HCT116 (cell line): ENCODE measurements at regions not wholly inside any gene's neighbourhood (a gene's known extent, or its start where the extent isn't known, plus 50 kb on each side); places are given as distances from the start of the nearest gene placed in this dataset.

Experiments
- ATAC-seq: fragments of 200-7000 bp; cut with Tn5 transposase; 2 replicates; pipeline ENCODE4 v1.9.1; 2020; ENCODE audit warnings: mild to moderate bottlenecking, moderate library complexity
- BruUV-seq: library from RNA; stranded (reverse); fragments of 400-500 nt; replicated peaks from 2 replicates; lab custom pipeline; 2021; lab: Mats Ljungman, UMichigan
- CTCF ChIA-PET: fragments of 300-600 bp; sonication (Branson Sonifier 250); formaldehyde crosslinking; loops from one replicate; lab custom pipeline; 2021; ENCODE audit warnings: antibody characterized with exemption; lab: Charles Lee
- POLR2A ChIA-PET: fragments of 300-600, 350-600 bp; sonication (Branson Sonifier 250); formaldehyde crosslinking; loops from one replicate; lab custom pipeline; 2021; ENCODE audit warnings: antibody characterized with exemption; lab: Charles Lee
- RAD21 ChIA-PET, 2 experiments: fragments of 300-600 bp; sonication (Branson Sonifier 250); formaldehyde crosslinking; loops; one replicate each; lab custom pipeline; 2023; ENCODE audit warnings: low total read pairs in 2 of 2; ENCODE audit not compliant: uncharacterized antibody in 2 of 2, unreplicated experiment in 2 of 2, low non-redundant PET in 1 of 2; lab: Charles Lee
- DNase-seq: peaks from one replicate; pipeline ENCODE4 v3.0.0-alpha.2; 2010; ENCODE audit warnings: low read depth, low spot score
- H2AFZ ChIP-seq: fragments of 200-600 bp; shearing (Covaris generic), sonication (generic); 2 replicates; pipeline ENCODE4 v1.6.1; 2017; ENCODE audit warnings: low read depth, mixed run types, mixed read lengths, antibody characterized with exemption, low read length; ENCODE audit not compliant: poor library complexity, severe bottlenecking
- H3K27ac ChIP-seq: 2 replicates; pipeline ENCODE4 v1.5.1; 2012; ENCODE audit warnings: low read depth, low read length
- H3K27me3 ChIP-seq: fragments of 200-600 bp; sonication (generic); 2 replicates; pipeline ENCODE4 v1.6.1; 2016; ENCODE audit warnings: mixed run types, low read length, mixed read lengths; ENCODE audit not compliant: insufficient read depth
- H3K36me3 ChIP-seq, 2 experiments: fragments of 200-500 bp in 1 of 2; fragments of 200-600 bp in 1 of 2; sonication (Bioruptor generic) in 1 of 2; sonication (generic) in 1 of 2; 2 replicates each; pipeline versions ENCODE4 v1.5.1 to v1.6.1; 2014 to 2016; ENCODE audit warnings: low read length in 2 of 2, inconsistent platforms in 1 of 2, mixed read lengths in 1 of 2, mixed run types in 1 of 2; ENCODE audit not compliant: insufficient read depth in 2 of 2, control insufficient read depth in 1 of 2
- H3K4me1 ChIP-seq, 2 experiments: fragments of 200-600 bp in 1 of 2; sonication (generic) in 1 of 2; 2 replicates each; pipeline versions ENCODE4 v1.5.1 to v1.6.1; 2012 to 2017; ENCODE audit warnings: low read length in 2 of 2, inconsistent platforms in 1 of 2, mild to moderate bottlenecking in 1 of 2, mixed read lengths in 1 of 2, mixed run types in 1 of 2, moderate library complexity in 1 of 2; ENCODE audit not compliant: insufficient read depth in 2 of 2, control insufficient read depth in 1 of 2
- H3K4me2 ChIP-seq: fragments of 200-600 bp; sonication (generic); 2 replicates; pipeline ENCODE4 v1.6.1; 2017; ENCODE audit warnings: mixed run types, low read length, mixed read lengths
- H3K4me3 ChIP-seq, 2 experiments: fragments of 200-600 bp in 1 of 2; sonication (generic) in 1 of 2; replicated peaks in 1 of 2; 2 replicates each; pipeline ENCODE4 v1.5.1; 2011 to 2016; ENCODE audit warnings: low read length in 2 of 2, control low read depth in 1 of 2, low read depth in 1 of 2, mild to moderate bottlenecking in 1 of 2, mixed read lengths in 1 of 2, mixed run types in 1 of 2
- H3K79me2 ChIP-seq: fragments of 200-600 bp; sonication (generic); 2 replicates; pipeline ENCODE4 v1.6.1; 2017; ENCODE audit warnings: mild to moderate bottlenecking, mixed run types, low read length, moderate library complexity, mixed read lengths; ENCODE audit not compliant: insufficient read depth
- H3K9ac ChIP-seq: fragments of 200-600 bp; sonication (generic); 2 replicates; pipeline ENCODE4 v1.6.1; 2016; ENCODE audit warnings: low read length, mixed read lengths
- H3K9me2 ChIP-seq: fragments of 200-600 bp; sonication (generic), shearing (Covaris generic); 2 replicates; pipeline ENCODE4 v1.6.1; 2017; ENCODE audit warnings: mixed run types, mild to moderate bottlenecking, moderate library complexity; ENCODE audit not compliant: insufficient read depth
- H3K9me3 ChIP-seq, 2 experiments: fragments of 200-500 bp in 1 of 2; fragments of 200-600 bp in 1 of 2; sonication (Bioruptor generic) in 1 of 2; sonication (generic) in 1 of 2; 2 replicates each; pipeline ENCODE4 v1.6.1; 2014 to 2017; ENCODE audit warnings: low read length in 2 of 2, mixed read lengths in 2 of 2, inconsistent platforms in 1 of 2, low read depth in 1 of 2, mild to moderate bottlenecking in 1 of 2, mixed run types in 1 of 2, moderate library complexity in 1 of 2; ENCODE audit not compliant: control insufficient read depth in 1 of 2, insufficient read depth in 1 of 2
- H4K20me1 ChIP-seq: fragments of 200-600 bp; sonication (generic), shearing (Covaris generic); 2 replicates; pipeline ENCODE4 v1.6.1; 2017; ENCODE audit warnings: mixed run types, mild to moderate bottlenecking, moderate library complexity; ENCODE audit not compliant: insufficient read depth
- ATF3 ChIP-seq: IDR thresholded peaks from 2 replicates; pipeline ENCODE4 v1.6.1; 2012
- CBX3 ChIP-seq: IDR thresholded peaks from 2 replicates; pipeline ENCODE4 v1.6.1; 2012; ENCODE audit warnings: low read depth
- CEBPB ChIP-seq: IDR thresholded peaks from 2 replicates; pipeline ENCODE4 v1.6.1; 2012; ENCODE audit warnings: low read depth
- CTCF ChIP-seq, 3 experiments: fragments of 200-600 bp in 1 of 3; sonication (generic) in 1 of 3; IDR thresholded peaks in 2 of 3; conservative IDR thresholded peaks in 1 of 3; 2 replicates each; pipeline ENCODE4 v1.5.1; 2012 to 2017; ENCODE audit warnings: low read depth in 2 of 3, low read length in 2 of 3, antibody characterized with exemption in 1 of 3, borderline replicate concordance in 1 of 3, control low read depth in 1 of 3, mild to moderate bottlenecking in 1 of 3, mixed read lengths in 1 of 3, mixed run types in 1 of 3, moderate library complexity in 1 of 3; ENCODE audit not compliant: insufficient read depth in 1 of 3
- EGR1 ChIP-seq: IDR thresholded peaks from 2 replicates; pipeline ENCODE4 v1.6.1; 2012; ENCODE audit warnings: low read depth
- ELF1 ChIP-seq: IDR thresholded peaks from 2 replicates; pipeline ENCODE4 v1.6.1; 2012; ENCODE audit warnings: low read depth, borderline replicate concordance
- EZH2 ChIP-seq: fragments of 200-600 bp; sonication (generic); IDR thresholded peaks from 2 replicates; pipeline ENCODE4 v1.6.1; 2017; ENCODE audit warnings: antibody characterized with exemption, mixed run types
- EZH2phosphoT487 ChIP-seq: fragments of 200-600 bp; IDR thresholded peaks from 2 replicates; pipeline ENCODE4 v1.6.1; 2018; ENCODE audit warnings: antibody characterized with exemption, borderline replicate concordance
- MAX ChIP-seq: IDR thresholded peaks from 2 replicates; pipeline ENCODE4 v1.6.1; 2012
- POLR2A ChIP-seq: IDR thresholded peaks from 2 replicates; pipeline ENCODE4 v1.7.0; 2011; ENCODE audit warnings: borderline replicate concordance; ENCODE audit not compliant: insufficient read depth, insufficient read length; ENCODE audit errors: extremely low read depth
- RAD21 ChIP-seq: IDR thresholded peaks from 2 replicates; pipeline ENCODE4 v1.6.1; 2012; ENCODE audit warnings: low read depth, mild to moderate bottlenecking
- SIN3A ChIP-seq: IDR thresholded peaks from 2 replicates; pipeline ENCODE4 v1.6.1; 2012; ENCODE audit warnings: low read depth
- SP1 ChIP-seq: IDR thresholded peaks from 2 replicates; pipeline ENCODE4 v1.6.1; 2012; ENCODE audit warnings: low read depth
- SRF ChIP-seq: IDR thresholded peaks from 2 replicates; pipeline ENCODE4 v1.6.1; 2012; ENCODE audit warnings: low read depth
- YY1 ChIP-seq: IDR thresholded peaks from 2 replicates; pipeline ENCODE4 v1.6.1; 2011; ENCODE audit warnings: low read length, low read depth, moderate library complexity, mild to moderate bottlenecking; ENCODE audit not compliant: insufficient replicate concordance; ENCODE audit errors: extremely low read depth
- ZBTB33 ChIP-seq: IDR thresholded peaks from 2 replicates; pipeline ENCODE4 v1.6.1; 2011; ENCODE audit warnings: mild to moderate bottlenecking, low read length, moderate library complexity; ENCODE audit not compliant: insufficient replicate concordance; ENCODE audit errors: extremely low read depth
- ZNF274 ChIP-seq: fragments of 200-500 bp; sonication (Bioruptor generic); IDR thresholded peaks from 2 replicates; pipeline ENCODE4 v1.6.1; 2014; ENCODE audit warnings: mild to moderate bottlenecking, low read depth, low read length, inconsistent platforms
- intact Hi-C: fragments of 100-400 bp; cut with micrococcal nuclease; formaldehyde crosslinking; loops from 2 replicates; pipeline ENCODE4 v1.10.0; 2022

GRCh38 chr5:58335518-58335917 lies 124.4 kb downstream of the PLK2 start:
- Histone ChIP-seq H3K9me2 (no peaks in the 10 kb centered on the region), H3K4me3 (no peak overlapping the region), H3K4me2 (no peak overlapping the region), H3K79me2 (no peaks in the 10 kb centered on the region), H2AFZ (peak overlapping the region; percentile 79), H3K9ac (no peak overlapping the region), H3K36me3 (no peaks in the 10 kb centered on the region), H3K4me1 (0 out of 4 replicates have a peak, but pooled peaks cover 0 to 4% of the 10 kb centered on the region in 2 experiments), H3K27me3 (no peaks in the 10 kb centered on the region), H3K27ac (no peak overlapping the region), H3K9me3 (no peaks in the 10 kb centered on the region), H4K20me1 (no peaks in the 10 kb centered on the region)
- TF ChIP-seq CTCF (IDR thresholded peaks at IDR 0.05 in 2 of 3, conservative IDR thresholded peaks at IDR 0.05 in 1 of 3; ENCODE audit: borderline replicate concordance in 1 of 3, insufficient read depth in 1 of 3, low read depth in 2 of 3, low read length in 2 of 3) (peak in 2 of 3 experiments; percentile 30 to 48; a peak in 3 of 6 replicates), MAX (no peak), ELF1 (no peak), EGR1 (no peak), RAD21 (peak; percentile 26), CBX3 (0 out of 2 replicates have a peak, but pooled peaks have one; percentile 24)
- no TSS peak for BruUV-seq
- DNase-seq (peak; percentile 10), ATAC-seq (peak; percentile 81)
- ChIA-PET RAD21 (no interaction called here), CTCF (no interaction called here), POLR2A (no interaction called here)
- intact Hi-C loops = no loop called here

GRCh38 chr5:58334035-58334434 lies 125.9 kb downstream of the PLK2 start:
- H3K79me2 ChIP-seq = no peaks in the 10 kb centered on the region
- DNase-seq = no peak
- no peaks in the 10 kb centered on the region for H4K20me1 ChIP-seq
- H3K9me3 ChIP-seq = no peaks in the 10 kb centered on the region
- ChIA-PET RAD21 (no interaction called here), CTCF (no interaction called here), POLR2A (no interaction called here)
- H3K4me1 ChIP-seq = 0 out of 4 replicates have a peak, but pooled peaks cover 0 to 4% of the 10 kb centered on the region in 2 experiments
- no peak for ATAC-seq
- intact Hi-C loops = no loop called here
- H3K4me3 ChIP-seq = no peak overlapping the region
- no peak overlapping the region for H3K9ac ChIP-seq
- H2AFZ ChIP-seq = no peak overlapping the region
- H3K27ac ChIP-seq = no peak overlapping the region
- no peaks in the 10 kb centered on the region for H3K9me2 ChIP-seq
- H3K4me2 ChIP-seq = no peak overlapping the region
- TF ChIP-seq SRF = no peak
- no peak for TF ChIP-seq EGR1
- no peak for TF ChIP-seq ZNF274
- no peak for TF ChIP-seq EZH2
- no peak for TF ChIP-seq EZH2phosphoT487
- TF ChIP-seq SP1 = no peak
- no peak for TF ChIP-seq SIN3A
- TF ChIP-seq POLR2A = no peak
- TF ChIP-seq ZBTB33 = no peak
- no peak for TF ChIP-seq ATF3
- TF ChIP-seq YY1 = no peak
- no peak for TF ChIP-seq CEBPB
- TF ChIP-seq ELF1 = no peak
- TF ChIP-seq CBX3 = no peak
- TF ChIP-seq, all 23 proteins: peak for 0
- Histone ChIP-seq H3K36me3 (no peaks in the 10 kb centered on the region), H3K27me3 (no peaks in the 10 kb centered on the region)
- no TSS peak for BruUV-seq
